ENCODE measurements at regions not wholly inside any gene's neighbourhood (a gene's known extent, or its start where the extent isn't known, plus 50 kb on each side); places are given as distances from the start of the nearest gene placed in this dataset.

DNA sequence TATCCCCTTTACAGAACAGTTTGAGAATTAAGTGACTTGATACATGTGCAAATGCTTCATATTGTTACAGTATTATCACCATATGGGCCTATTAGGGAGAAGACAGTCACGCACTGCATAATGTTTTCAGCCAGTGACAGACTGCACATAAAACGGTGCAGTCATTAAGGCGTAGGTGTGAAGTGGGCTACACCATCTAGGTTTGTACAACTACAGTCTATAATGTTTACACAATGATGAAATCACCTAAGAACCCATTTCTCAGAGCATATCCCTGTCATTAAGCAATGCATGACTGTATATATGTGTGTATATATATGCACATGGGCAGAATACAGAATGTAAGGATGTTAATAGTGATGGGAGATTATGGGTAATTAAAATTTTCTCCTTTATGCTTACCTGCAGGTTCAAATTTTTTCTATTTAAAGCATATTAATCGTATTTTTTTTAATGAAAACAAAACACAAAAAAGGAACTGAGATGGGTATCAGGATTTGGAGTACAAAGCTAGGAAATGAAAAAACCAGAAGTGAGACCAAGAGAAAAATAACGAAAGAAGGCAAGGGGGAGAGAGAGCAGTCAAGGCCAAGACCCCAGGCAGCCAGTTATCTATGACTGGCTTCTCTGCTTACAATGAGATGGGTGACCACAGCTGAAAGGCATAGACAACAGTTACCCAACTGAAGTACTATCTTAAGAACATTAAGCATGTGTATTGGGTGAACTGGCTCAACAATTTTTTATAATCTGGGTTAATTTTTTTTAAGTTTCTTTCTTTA, 122.9 kb upstream of the DAB1 start:
- TF ChIP-seq, protein P1, sequence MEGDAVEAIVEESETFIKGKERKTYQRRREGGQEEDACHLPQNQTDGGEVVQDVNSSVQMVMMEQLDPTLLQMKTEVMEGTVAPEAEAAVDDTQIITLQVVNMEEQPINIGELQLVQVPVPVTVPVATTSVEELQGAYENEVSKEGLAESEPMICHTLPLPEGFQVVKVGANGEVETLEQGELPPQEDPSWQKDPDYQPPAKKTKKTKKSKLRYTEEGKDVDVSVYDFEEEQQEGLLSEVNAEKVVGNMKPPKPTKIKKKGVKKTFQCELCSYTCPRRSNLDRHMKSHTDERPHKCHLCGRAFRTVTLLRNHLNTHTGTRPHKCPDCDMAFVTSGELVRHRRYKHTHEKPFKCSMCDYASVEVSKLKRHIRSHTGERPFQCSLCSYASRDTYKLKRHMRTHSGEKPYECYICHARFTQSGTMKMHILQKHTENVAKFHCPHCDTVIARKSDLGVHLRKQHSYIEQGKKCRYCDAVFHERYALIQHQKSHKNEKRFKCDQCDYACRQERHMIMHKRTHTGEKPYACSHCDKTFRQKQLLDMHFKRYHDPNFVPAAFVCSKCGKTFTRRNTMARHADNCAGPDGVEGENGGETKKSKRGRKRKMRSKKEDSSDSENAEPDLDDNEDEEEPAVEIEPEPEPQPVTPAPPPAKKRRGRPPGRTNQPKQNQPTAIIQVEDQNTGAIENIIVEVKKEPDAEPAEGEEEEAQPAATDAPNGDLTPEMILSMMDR (IDR thresholded peaks at IDR 0.05) = no peak
- TF ChIP-seq, protein P2, sequence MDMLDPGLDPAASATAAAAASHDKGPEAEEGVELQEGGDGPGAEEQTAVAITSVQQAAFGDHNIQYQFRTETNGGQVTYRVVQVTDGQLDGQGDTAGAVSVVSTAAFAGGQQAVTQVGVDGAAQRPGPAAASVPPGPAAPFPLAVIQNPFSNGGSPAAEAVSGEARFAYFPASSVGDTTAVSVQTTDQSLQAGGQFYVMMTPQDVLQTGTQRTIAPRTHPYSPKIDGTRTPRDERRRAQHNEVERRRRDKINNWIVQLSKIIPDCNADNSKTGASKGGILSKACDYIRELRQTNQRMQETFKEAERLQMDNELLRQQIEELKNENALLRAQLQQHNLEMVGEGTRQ (IDR thresholded peaks at IDR 0.05; ENCODE audit: borderline replicate concordance, low read depth, low read length) = no peak
- TF ChIP-seq FOXJ3 (CRISPR knock-in tag; IDR thresholded peaks at IDR 0.05) (no peak), JUND (IDR thresholded peaks at IDR 0.05) (no peak), POLR2AphosphoS5 (IDR thresholded peaks at IDR 0.05; ENCODE audit: low read depth, low read length) (no peak), EP300 (IDR thresholded peaks at IDR 0.05; ENCODE audit: borderline replicate concordance in 1 of 2, low read depth in 1 of 2, low read length in 1 of 2) (no peak), MXI1 (IDR thresholded peaks at IDR 0.05; ENCODE audit: low read depth, low read length) (no peak), MEF2A (IDR thresholded peaks at IDR 0.05; ENCODE audit: borderline replicate concordance, low read depth) (no peak)
- TF ChIP-seq, protein P3, sequence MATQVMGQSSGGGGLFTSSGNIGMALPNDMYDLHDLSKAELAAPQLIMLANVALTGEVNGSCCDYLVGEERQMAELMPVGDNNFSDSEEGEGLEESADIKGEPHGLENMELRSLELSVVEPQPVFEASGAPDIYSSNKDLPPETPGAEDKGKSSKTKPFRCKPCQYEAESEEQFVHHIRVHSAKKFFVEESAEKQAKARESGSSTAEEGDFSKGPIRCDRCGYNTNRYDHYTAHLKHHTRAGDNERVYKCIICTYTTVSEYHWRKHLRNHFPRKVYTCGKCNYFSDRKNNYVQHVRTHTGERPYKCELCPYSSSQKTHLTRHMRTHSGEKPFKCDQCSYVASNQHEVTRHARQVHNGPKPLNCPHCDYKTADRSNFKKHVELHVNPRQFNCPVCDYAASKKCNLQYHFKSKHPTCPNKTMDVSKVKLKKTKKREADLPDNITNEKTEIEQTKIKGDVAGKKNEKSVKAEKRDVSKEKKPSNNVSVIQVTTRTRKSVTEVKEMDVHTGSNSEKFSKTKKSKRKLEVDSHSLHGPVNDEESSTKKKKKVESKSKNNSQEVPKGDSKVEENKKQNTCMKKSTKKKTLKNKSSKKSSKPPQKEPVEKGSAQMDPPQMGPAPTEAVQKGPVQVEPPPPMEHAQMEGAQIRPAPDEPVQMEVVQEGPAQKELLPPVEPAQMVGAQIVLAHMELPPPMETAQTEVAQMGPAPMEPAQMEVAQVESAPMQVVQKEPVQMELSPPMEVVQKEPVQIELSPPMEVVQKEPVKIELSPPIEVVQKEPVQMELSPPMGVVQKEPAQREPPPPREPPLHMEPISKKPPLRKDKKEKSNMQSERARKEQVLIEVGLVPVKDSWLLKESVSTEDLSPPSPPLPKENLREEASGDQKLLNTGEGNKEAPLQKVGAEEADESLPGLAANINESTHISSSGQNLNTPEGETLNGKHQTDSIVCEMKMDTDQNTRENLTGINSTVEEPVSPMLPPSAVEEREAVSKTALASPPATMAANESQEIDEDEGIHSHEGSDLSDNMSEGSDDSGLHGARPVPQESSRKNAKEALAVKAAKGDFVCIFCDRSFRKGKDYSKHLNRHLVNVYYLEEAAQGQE (IDR thresholded peaks at IDR 0.05; ENCODE audit: low read depth, low read length) = no peak

All from SK-N-SH (cell line).